Adrenal gland (tissue), 9 donors: ENCODE measurements at regions not wholly inside any gene's neighbourhood (a gene's known extent, or its start where the extent isn't known, plus 50 kb on each side); places are given as distances from the start of the nearest gene placed in this dataset.
A peak's percentile ranks its signal among the peaks of the same experiment; 100 is the strongest.

Experiments used
- DNase-seq, 7 donors: peaks; one replicate each; pipeline ENCODE4 v3.0.0-alpha.2; 2019 to 2020
- H3K27ac ChIP-seq, 5 donors: fragments of 200-600 bp; sonication (generic) in 4 of 5; 1 replicate in 3 of 5; 2 replicates in 2 of 5; pipeline versions ENCODE4 v1.5.1 to v1.8.0; 2016 to 2020; ENCODE audit warnings: mild to moderate bottlenecking in 1 of 5
- H3K27me3 ChIP-seq: fragments of 200-600 bp; 2 replicates; pipeline ENCODE4 v1.8.0; 2021
- H3K36me3 ChIP-seq, 2 donors: fragments of 200-600 bp; replicated peaks in 1 of 2; 1 replicate in 1 of 2; 2 replicates in 1 of 2; pipeline versions ENCODE4 v1.5.1 to v1.8.0; 2018 to 2022
- H3K4me1 ChIP-seq, 2 donors: fragments of 200-600 bp; replicated peaks in 1 of 2; 1 replicate in 1 of 2; 2 replicates in 1 of 2; pipeline versions ENCODE4 v1.5.1 to v1.8.0; 2018 to 2021
- H3K4me3 ChIP-seq, 4 donors: fragments of 200-600 bp; sonication (generic) in 3 of 4; one replicate each; pipeline ENCODE4 v1.5.1; 2016 to 2018
- H3K9me3 ChIP-seq, 3 donors: fragments of 200-600 bp; sonication (generic) in 1 of 3; replicated peaks in 1 of 3; 1 replicate in 2 of 3; 2 replicates in 1 of 3; pipeline versions ENCODE4 v1.5.1 to v1.8.0; 2016 to 2021
- POLR2A ChIP-seq, 2 donors: fragments of 450-650 bp; IDR thresholded peaks; one replicate each; pipeline ENCODE4 v1.6.1; 2017; ENCODE audit warnings: antibody characterized with exemption in 2 of 2, mild to moderate bottlenecking in 2 of 2, moderate library complexity in 1 of 2
- WGBS, 4 donors: extraction: QIAGEN DNeasy Blood & Tissue Kit in 2 of 4; methylation state at CpG; one replicate each; pipeline versions ENCODE4 v1.1.5 to v1.1.7; 2013 to 2017; 5-methylcytosine and 5-hydroxymethylcytosine counted together
- intact Hi-C, 2 donors: fragments of 100-400 bp; cut with DNase I; formaldehyde crosslinking; loops; one replicate each; pipeline versions ENCODE4 v1.14.1 to v1.15.0; 2022 to 2023
- TF ChIP-seq, protein P1 (sequence below), 6 experiments: fragments of 450-650 bp in 4 of 6; fragments of 200-600 bp in 2 of 6; sonication (generic) in 1 of 6; IDR thresholded peaks; 1 replicate in 5 of 6; 2 replicates in 1 of 6; pipeline versions ENCODE4 v1.5.1 to v1.8.0; 2016 to 2021; ENCODE audit warnings: antibody characterized with exemption in 6 of 6, mild to moderate bottlenecking in 2 of 6, moderate library complexity in 1 of 6
- donor health status: healthy with polysubstance abuse.
- donor health status: Bipolar disorder and iron deficiency.
- donor health status: DM: yes; HTN: yes; CAD: no.
- donor health status: DM: no; HTN: no; CAD: no.
- donor health status: DM: no; HTN: no; CAD: no.

DNA sequence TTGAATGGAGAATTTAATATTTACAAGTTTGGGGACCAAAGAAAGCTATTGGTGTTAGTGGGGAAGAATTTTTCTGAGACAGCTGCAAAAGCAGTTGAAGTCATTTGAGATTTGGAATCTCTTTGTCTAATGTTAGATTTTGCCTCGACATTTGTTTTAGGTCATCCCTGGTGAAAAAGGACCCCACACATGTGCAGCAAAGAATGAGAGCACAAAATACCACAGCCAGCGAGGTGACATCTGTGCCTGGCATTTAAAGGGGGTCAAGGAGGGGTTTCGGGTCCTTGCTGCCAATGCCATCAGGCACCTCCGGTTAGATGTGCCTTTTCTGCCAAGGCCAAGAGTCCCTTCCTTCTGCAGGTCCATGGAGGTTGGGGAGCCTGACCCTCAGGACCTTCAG, 173.3 kb downstream of the TRIB2 start:
- no peak for DNase-seq
- no peak overlapping the region for H3K4me3 ChIP-seq
- no peak overlapping the region for H3K27ac ChIP-seq
- TF ChIP-seq POLR2A (IDR thresholded peaks at IDR 0.05), result no peak
- TF ChIP-seq, protein P1, sequence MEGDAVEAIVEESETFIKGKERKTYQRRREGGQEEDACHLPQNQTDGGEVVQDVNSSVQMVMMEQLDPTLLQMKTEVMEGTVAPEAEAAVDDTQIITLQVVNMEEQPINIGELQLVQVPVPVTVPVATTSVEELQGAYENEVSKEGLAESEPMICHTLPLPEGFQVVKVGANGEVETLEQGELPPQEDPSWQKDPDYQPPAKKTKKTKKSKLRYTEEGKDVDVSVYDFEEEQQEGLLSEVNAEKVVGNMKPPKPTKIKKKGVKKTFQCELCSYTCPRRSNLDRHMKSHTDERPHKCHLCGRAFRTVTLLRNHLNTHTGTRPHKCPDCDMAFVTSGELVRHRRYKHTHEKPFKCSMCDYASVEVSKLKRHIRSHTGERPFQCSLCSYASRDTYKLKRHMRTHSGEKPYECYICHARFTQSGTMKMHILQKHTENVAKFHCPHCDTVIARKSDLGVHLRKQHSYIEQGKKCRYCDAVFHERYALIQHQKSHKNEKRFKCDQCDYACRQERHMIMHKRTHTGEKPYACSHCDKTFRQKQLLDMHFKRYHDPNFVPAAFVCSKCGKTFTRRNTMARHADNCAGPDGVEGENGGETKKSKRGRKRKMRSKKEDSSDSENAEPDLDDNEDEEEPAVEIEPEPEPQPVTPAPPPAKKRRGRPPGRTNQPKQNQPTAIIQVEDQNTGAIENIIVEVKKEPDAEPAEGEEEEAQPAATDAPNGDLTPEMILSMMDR (IDR thresholded peaks at IDR 0.05), result no peak
- WGBS, 4 donors, result 84 to 96% (median 89%) methylated on average over 4 of the region's 4 CpGs
- H3K27me3 ChIP-seq, result no peaks in the 10 kb centered on the region
- H3K9me3 ChIP-seq, result no peaks in the 10 kb centered on the region
- no peaks in the 10 kb centered on the region for H3K36me3 ChIP-seq
- peaks cover 0 to 6% of the 10 kb centered on the region in 2 donors for H3K4me1 ChIP-seq
- intact Hi-C loops, result no loop called here

DNA sequence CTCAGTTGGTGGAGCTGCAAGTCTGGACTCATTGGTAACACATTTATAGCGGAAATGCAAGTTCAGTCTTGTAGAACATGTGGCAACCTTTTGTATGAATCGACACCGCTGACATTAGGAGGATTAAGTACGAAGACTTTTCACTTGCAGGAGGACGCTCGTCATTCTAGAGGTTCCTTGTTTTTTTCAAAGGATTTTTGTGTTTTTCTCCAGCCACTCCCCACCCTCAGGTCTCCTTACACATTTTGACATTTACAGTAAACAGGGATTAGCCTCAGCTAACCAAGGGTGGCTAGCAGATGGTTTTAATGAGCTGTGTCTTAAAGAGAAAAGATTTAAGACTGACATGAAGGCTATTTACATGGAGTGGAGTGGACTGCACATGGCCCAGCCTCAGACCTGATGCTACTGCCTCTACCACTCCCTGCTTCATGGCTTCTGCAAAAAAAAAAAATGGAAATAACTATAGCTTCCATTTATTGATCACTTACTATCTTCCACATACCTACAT, 173.8 kb downstream of the TRIB2 start:
- H3K9me3 ChIP-seq, result no peaks in the 10 kb centered on the region
- no peaks in the 10 kb centered on the region for H3K36me3 ChIP-seq
- TF ChIP-seq POLR2A (IDR thresholded peaks at IDR 0.05), result no peak
- TF ChIP-seq, protein P1 (IDR thresholded peaks at IDR 0.05), result no peak
- WGBS, 4 donors, result 88 to 95% (median 93%) methylated on average over 6 of the region's 6 CpGs
- peaks cover 0 to 2% of the 10 kb centered on the region in 2 donors for H3K4me1 ChIP-seq
- no peaks in the 10 kb centered on the region for H3K27me3 ChIP-seq
- no peak overlapping the region for H3K27ac ChIP-seq
- no peak for DNase-seq
- intact Hi-C loops, result no loop called here
- H3K4me3 ChIP-seq, result no peak overlapping the region

DNA sequence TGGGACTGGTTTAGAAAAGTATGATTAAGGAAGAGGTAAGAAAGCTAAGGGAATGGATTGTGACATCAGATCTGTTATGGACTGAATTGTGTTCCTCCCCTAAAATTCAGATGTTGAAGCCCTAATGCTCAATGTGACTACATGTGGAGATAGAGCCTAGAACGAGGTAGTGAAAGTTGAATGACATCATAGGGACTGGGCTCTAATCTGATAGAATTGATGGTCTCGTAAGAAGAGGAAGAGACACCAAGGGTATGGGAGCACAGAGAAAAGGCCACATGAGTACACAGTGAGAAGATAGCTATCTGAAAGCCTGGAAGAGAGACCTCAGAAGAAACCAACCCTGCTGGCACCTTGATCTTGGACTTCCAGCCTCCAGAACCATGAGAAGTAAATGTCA, 178.3 kb downstream of the TRIB2 start:
- Histone ChIP-seq H3K4me1 (no peaks in the 10 kb centered on the region), H3K4me3 (no peak overlapping the region), H3K36me3 (no peaks in the 10 kb centered on the region), H3K27me3 (no peaks in the 10 kb centered on the region), H3K27ac (peak overlapping the region in 1 of 5 donors; percentile 79), H3K9me3 (no peaks in the 10 kb centered on the region)
- DNase-seq, result no peak
- TF ChIP-seq, protein P1 (IDR thresholded peaks at IDR 0.05), result no peak
- no peak for TF ChIP-seq POLR2A (IDR thresholded peaks at IDR 0.05)
- intact Hi-C loops, result no loop called here
- WGBS, 4 donors, result 67 to 90% (median 74%) methylated on average over 2 of the region's 2 CpGs

DNA sequence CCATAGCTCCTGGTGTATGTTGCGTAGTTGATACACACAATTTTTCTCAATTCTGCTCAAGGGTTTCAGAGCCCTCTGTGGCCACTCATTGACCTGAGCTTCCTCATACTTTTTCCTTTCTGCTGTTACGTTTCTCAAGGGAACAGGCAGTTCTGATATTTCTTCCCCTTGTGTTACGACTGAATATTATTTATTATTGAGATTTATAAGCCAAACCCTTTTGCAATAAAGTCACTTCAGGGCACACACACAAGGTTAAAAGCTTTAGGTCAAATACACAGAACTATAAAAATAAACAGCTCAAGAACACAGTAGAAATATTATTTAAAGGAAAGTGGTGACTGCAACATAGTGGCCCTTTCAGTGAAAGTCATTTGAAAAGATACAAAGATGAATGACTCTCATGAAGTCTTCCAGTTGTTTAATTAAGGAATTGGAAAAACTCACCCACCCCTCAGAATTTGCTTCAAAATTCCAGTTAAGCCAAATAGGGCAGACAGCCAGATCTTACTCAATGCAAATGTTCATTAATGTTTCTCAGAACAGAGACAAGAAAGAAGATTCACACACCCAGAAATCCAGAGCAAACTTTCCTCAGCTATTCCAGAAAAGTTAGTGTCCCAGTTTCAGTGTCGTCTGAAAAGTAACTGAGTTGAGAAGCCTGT, 179.7 kb downstream of the TRIB2 start:
- H3K27me3 ChIP-seq, result no peaks in the 10 kb centered on the region
- no peak for TF ChIP-seq POLR2A (IDR thresholded peaks at IDR 0.05)
- TF ChIP-seq, protein P1 (IDR thresholded peaks at IDR 0.05), result no peak
- H3K4me1 ChIP-seq, result no peaks in the 10 kb centered on the region
- H3K27ac ChIP-seq, result peak overlapping the region in 3 of 5 donors; percentile 22 to 79 (median 50)
- intact Hi-C loops, result no loop called here
- no peaks in the 10 kb centered on the region for H3K36me3 ChIP-seq
- H3K4me3 ChIP-seq, result no peak overlapping the region
- H3K9me3 ChIP-seq, result no peaks in the 10 kb centered on the region
- WGBS, 4 donors, result 43 to 49% (median 48%) methylated on average over 4 of the region's 4 CpGs
- no peak for DNase-seq
